GM12875 (cell line): ENCODE measurements at regions not wholly inside any gene's neighbourhood (a gene's known extent, or its start where the extent isn't known, plus 50 kb on each side); places are given as distances from the start of the nearest gene placed in this dataset.

Source experiments
- H3K4me3 ChIP-seq: one replicate; pipeline ENCODE4 v1.5.1; 2011; ENCODE audit warnings: low read depth, low read length, control low read depth
- CTCF ChIP-seq: IDR thresholded peaks from 2 replicates; pipeline ENCODE4 v1.5.1; 2011; ENCODE audit warnings: low read depth, mild to moderate bottlenecking, control low read depth, inconsistent platforms, low read length, moderate library complexity, borderline replicate concordance; ENCODE audit not compliant: insufficient read depth

GRCh38 chr6:19434065-19434464 is 403.1 kb upstream of the ID4 start:
- TF ChIP-seq CTCF, result no peak
- no peak overlapping the region for H3K4me3 ChIP-seq

- H3K4me3 ChIP-seq, result no peak overlapping the region
- no peak for TF ChIP-seq CTCF
Measured at GRCh38 chr6:19435755-19436154, 401.4 kb upstream of the ID4 start.

DNA sequence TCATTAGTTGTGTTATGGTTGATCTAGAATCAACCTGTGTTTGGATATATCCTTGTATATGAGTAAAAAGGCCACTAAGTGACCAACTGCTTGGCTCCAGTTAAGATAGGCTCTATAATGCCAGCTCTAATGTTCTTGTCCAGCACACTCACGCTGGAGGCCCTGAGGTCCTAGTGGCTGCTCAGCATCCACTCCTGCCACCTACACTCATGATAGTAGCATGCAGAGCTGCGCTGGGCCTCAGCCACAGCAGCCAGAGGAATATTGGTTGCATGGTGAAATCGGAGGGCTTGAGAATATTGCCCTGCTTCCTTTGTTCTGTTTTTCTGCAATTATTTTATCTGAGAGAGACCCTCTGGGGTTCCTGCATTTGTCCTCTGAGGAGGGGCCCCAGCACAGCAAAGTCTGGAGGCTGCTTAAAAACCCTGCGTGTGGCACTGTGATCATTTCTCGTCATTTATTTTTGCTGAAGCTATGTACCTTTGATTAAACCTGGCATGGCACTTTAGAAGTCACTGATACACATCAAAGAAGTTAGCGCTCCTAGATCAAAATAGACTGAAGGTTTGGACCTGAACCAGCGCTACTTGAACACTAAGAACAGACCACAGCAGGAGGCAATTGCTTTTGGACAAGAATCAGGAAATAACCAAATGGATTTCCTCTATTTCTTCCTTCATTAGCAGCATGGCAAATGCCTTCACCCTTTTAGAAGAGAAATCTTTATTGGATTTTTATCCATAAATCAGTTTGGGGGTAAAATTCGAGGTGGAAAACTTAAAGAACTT is 398.4 kb upstream of the ID4 start:
- no peak for TF ChIP-seq CTCF
- no peak overlapping the region for H3K4me3 ChIP-seq

GRCh38 chr6:19440531-19440930 is 396.6 kb upstream of the ID4 start:
- no peak for TF ChIP-seq CTCF
- no peak overlapping the region for H3K4me3 ChIP-seq

GRCh38 chr6:19443411-19443810 is 393.8 kb upstream of the ID4 start:
- no peak overlapping the region for H3K4me3 ChIP-seq
- no peak for TF ChIP-seq CTCF

DNA sequence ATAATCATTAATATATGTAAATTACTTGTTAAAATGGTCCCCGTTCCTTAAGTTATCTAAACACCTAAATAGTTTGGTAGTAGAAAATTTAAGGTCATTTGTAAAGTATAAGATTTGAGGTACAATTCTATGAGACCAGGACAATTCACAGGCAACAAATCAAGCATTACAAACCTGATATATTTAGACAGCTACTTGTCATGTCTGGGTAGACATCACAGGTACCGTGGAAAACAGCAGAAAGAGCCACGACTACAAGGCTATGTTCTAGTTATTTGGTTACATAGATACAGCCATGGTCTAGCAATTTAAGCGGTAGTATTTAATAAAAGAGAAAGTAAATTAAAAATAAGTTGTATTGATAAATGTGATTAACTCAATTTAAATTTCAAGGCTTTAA is 393.1 kb upstream of the ID4 start:
- no peak overlapping the region for H3K4me3 ChIP-seq
- no peak for TF ChIP-seq CTCF

GRCh38 chr6:19444481-19444880 is 392.7 kb upstream of the ID4 start:
- no peak overlapping the region for H3K4me3 ChIP-seq
- TF ChIP-seq CTCF, result no peak
